ENCODE measurements at regions not wholly inside any gene's neighbourhood (a gene's known extent, or its start where the extent isn't known, plus 50 kb on each side); places are given as distances from the start of the nearest gene placed in this dataset.

DNA sequence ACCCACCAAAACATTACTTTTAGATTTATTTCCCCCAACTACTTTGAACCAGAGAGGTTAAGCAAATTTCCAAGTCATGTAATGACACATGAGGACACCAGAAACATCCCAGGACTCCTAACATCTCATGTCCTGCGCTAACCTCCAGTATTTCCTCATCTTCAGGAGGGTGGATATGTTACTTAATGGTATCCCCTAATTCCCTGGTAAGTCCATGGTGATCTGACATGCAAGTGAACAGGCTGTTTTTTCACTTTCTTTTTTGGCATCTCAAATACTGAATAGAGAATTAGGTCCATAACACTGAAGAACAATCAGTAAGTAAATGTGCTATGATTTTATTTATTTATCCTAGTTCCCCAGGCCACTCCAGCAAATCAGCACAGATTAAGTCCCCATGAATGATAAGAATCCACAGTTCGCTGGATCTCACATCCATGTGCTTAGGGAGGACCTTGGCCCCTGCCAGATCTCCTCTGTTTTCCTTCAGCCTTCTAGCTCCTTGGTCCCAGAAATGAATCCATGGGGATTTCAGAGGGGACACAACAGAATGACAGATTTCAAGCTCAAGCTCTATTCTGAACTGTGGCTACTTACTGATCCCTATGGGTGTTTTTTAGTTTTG is 334.6 kb downstream of the CDC5L start:
- intact Hi-C loops (cut with DNase I), result no loop called here
- H3K27ac ChIP-seq, result no peak overlapping the region
- TF ChIP-seq, protein P1, sequence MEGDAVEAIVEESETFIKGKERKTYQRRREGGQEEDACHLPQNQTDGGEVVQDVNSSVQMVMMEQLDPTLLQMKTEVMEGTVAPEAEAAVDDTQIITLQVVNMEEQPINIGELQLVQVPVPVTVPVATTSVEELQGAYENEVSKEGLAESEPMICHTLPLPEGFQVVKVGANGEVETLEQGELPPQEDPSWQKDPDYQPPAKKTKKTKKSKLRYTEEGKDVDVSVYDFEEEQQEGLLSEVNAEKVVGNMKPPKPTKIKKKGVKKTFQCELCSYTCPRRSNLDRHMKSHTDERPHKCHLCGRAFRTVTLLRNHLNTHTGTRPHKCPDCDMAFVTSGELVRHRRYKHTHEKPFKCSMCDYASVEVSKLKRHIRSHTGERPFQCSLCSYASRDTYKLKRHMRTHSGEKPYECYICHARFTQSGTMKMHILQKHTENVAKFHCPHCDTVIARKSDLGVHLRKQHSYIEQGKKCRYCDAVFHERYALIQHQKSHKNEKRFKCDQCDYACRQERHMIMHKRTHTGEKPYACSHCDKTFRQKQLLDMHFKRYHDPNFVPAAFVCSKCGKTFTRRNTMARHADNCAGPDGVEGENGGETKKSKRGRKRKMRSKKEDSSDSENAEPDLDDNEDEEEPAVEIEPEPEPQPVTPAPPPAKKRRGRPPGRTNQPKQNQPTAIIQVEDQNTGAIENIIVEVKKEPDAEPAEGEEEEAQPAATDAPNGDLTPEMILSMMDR (IDR thresholded peaks at IDR 0.05), result no peak
- no peak overlapping the region for H3K9ac ChIP-seq (ENCODE audit: low read depth in 2 of 2, low read length in 2 of 2)
- H3K9me3 ChIP-seq, result no peaks in the 10 kb centered on the region
- DNase-seq, result no peak
- H3K36me3 ChIP-seq, result no peaks in the 10 kb centered on the region
- H3K4me3 ChIP-seq, result no peak overlapping the region
- no peaks in the 10 kb centered on the region for H3K27me3 ChIP-seq
- no peaks in the 10 kb centered on the region for H3K4me1 ChIP-seq

GRCh38 chr6:44722736-44723135 is 335.2 kb downstream of the CDC5L start:
- Histone ChIP-seq H3K27me3 (no peaks in the 10 kb centered on the region), H3K4me3 (no peak overlapping the region), H3K9me3 (no peaks in the 10 kb centered on the region), H3K36me3 (no peaks in the 10 kb centered on the region), H3K9ac (ENCODE audit: low read depth in 2 of 2, low read length in 2 of 2) (no peak overlapping the region), H3K27ac (no peak overlapping the region), H3K4me1 (no peaks in the 10 kb centered on the region)
- intact Hi-C loops (cut with DNase I), result no loop called here
- no peak for DNase-seq
- TF ChIP-seq, protein P1 (IDR thresholded peaks at IDR 0.05), result no peak

- Histone ChIP-seq H3K4me3 (no peak overlapping the region), H3K9ac (ENCODE audit: low read depth in 2 of 2, low read length in 2 of 2) (no peak overlapping the region), H3K27me3 (no peaks in the 10 kb centered on the region), H3K36me3 (no peaks in the 10 kb centered on the region), H3K4me1 (no peaks in the 10 kb centered on the region), H3K27ac (no peak overlapping the region), H3K9me3 (no peaks in the 10 kb centered on the region)
- intact Hi-C loops (cut with DNase I), result no loop called here
- TF ChIP-seq, protein P1 (IDR thresholded peaks at IDR 0.05), result no peak
- DNase-seq, result no peak
Measured at GRCh38 chr6:44723439-44724197, 336.1 kb downstream of the CDC5L start.

- no peak overlapping the region for H3K9ac ChIP-seq (ENCODE audit: low read depth in 2 of 2, low read length in 2 of 2)
- H3K36me3 ChIP-seq, result no peaks in the 10 kb centered on the region
- H3K9me3 ChIP-seq, result no peaks in the 10 kb centered on the region
- H3K27ac ChIP-seq, result no peak overlapping the region
- DNase-seq, result no peak
- intact Hi-C loops (cut with DNase I), result no loop called here
- TF ChIP-seq, protein P1 (IDR thresholded peaks at IDR 0.05), result no peak
- H3K4me1 ChIP-seq, result no peaks in the 10 kb centered on the region
- no peaks in the 10 kb centered on the region for H3K27me3 ChIP-seq
- no peak overlapping the region for H3K4me3 ChIP-seq
Measured at GRCh38 chr6:44725070-44725469, 337.6 kb downstream of the CDC5L start.

DNA sequence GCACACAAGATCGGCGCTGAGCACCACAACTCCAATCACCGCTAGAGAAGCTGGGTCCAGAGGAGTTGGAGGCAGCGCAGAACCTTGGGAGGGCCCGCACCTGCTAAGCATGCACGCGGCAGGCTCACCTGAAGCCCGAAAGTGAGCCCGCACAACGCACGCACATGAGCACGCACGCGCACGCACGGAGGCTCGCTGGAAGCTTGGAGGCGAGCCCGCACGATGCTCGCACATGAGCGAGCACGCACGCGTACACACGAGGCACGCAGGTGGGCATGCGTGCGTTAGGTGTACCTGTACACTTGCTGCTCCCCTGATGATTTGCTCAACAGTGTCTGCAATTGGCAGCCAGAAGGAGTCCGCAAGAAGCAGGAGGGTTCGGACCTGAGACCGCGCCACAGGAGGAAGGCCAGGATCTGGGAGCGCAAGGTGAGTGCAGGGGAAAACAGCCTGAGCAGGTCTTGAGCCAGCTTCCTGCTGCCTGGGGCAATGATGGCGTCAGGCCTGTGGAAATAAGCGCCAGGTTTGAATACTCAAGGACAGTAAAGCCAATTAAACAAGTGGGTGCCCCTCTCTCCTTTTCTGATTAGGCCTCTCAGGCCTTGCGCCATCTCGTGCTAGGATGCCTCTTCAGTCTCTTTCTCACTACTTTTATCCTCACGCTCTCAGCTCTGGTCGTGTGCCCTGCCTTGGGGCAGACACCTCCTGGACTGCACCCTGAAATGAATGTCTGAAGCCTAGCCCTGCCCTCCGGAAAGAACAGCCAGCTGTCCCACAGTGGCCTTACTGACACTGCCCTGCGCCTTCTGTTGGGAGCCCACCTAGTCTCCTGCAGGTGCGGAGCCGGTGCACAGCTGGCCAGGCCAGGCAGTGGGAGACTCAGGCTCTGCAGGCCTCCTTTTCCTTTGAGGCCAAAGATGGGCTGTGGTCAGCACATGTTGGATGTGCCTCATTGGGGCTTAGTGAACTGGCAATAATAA is 340.4 kb downstream of the CDC5L start:
- Histone ChIP-seq H3K36me3 (no peaks in the 10 kb centered on the region), H3K27me3 (no peaks in the 10 kb centered on the region), H3K4me3 (no peak overlapping the region), H3K9me3 (no peaks in the 10 kb centered on the region), H3K27ac (no peak overlapping the region), H3K4me1 (peaks cover 7% of the 10 kb centered on the region), H3K9ac (ENCODE audit: low read depth in 2 of 2, low read length in 2 of 2) (no peak overlapping the region)
- intact Hi-C loops (cut with DNase I), result no loop called here
- no peak for DNase-seq
- TF ChIP-seq, protein P1 (IDR thresholded peaks at IDR 0.05), result no peak

Measured in colonic mucosa (tissue), 4 donors.